ENCODE measurements at regions not wholly inside any gene's neighbourhood (a gene's known extent, or its start where the extent isn't known, plus 50 kb on each side); places are given as distances from the start of the nearest gene placed in this dataset.

- TF ChIP-seq POLR2AphosphoS5 (IDR thresholded peaks at IDR 0.05), result no peak
- TF ChIP-seq, protein P1, sequence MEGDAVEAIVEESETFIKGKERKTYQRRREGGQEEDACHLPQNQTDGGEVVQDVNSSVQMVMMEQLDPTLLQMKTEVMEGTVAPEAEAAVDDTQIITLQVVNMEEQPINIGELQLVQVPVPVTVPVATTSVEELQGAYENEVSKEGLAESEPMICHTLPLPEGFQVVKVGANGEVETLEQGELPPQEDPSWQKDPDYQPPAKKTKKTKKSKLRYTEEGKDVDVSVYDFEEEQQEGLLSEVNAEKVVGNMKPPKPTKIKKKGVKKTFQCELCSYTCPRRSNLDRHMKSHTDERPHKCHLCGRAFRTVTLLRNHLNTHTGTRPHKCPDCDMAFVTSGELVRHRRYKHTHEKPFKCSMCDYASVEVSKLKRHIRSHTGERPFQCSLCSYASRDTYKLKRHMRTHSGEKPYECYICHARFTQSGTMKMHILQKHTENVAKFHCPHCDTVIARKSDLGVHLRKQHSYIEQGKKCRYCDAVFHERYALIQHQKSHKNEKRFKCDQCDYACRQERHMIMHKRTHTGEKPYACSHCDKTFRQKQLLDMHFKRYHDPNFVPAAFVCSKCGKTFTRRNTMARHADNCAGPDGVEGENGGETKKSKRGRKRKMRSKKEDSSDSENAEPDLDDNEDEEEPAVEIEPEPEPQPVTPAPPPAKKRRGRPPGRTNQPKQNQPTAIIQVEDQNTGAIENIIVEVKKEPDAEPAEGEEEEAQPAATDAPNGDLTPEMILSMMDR (IDR thresholded peaks at IDR 0.05 in 8 of 11, conservative IDR thresholded peaks at IDR 0.05 in 3 of 11), result no peak
- TF ChIP-seq POLR2A (IDR thresholded peaks at IDR 0.05), result no peak
Observed at GRCh38 chr7:32212321-32212720, 142.1 kb upstream of the PDE1C start.

Measured in spleen (tissue), 7 donors.